GF-D8 (cell line): ENCODE measurements at regions not wholly inside any gene's neighbourhood (a gene's known extent, or its start where the extent isn't known, plus 50 kb on each side); places are given as distances from the start of the nearest gene placed in this dataset.

ENCODE experiments used
- DNase-seq: peaks from one replicate; lab custom pipeline; 2025; lab: John Stamatoyannopoulos, UW

- DNase-seq, result no peak
These were observed 56.5 kb downstream of the CT47B1 start for GRCh38 chrX:120819126-120819525.

GRCh38 chrX:120813982-120814381 lies 61.7 kb downstream of the CT47B1 start:
- no peak for DNase-seq

GRCh38 chrX:120801426-120801825 lies 74.2 kb downstream of the CT47B1 start:
- DNase-seq, result no peak

GRCh38 chrX:120797188-120797851 lies 78.3 kb downstream of the CT47B1 start:
- DNase-seq, result no peak

- no peak for DNase-seq
These were observed 80.4 kb downstream of the CT47B1 start for GRCh38 chrX:120795301-120795700.

- no peak for DNase-seq
These were observed 81.1 kb downstream of the CT47B1 start for GRCh38 chrX:120794525-120794975.

- DNase-seq, result no peak
These were observed 82.6 kb downstream of the CT47B1 start for GRCh38 chrX:120793098-120793497.

GRCh38 chrX:120791013-120791643 lies 84.5 kb downstream of the CT47B1 start:
- DNase-seq, result no peak

GRCh38 chrX:120790552-120790951 lies 85.1 kb downstream of the CT47B1 start:
- no peak for DNase-seq

GRCh38 chrX:120790118-120790517 lies 85.5 kb downstream of the CT47B1 start:
- no peak for DNase-seq

GRCh38 chrX:120781403-120781802 lies 94.3 kb downstream of the CT47B1 start:
- DNase-seq, result no peak

GRCh38 chrX:120775959-120776358 lies 99.7 kb downstream of the CT47B1 start:
- no peak for DNase-seq

GRCh38 chrX:120774606-120775005 lies 101.1 kb downstream of the CT47B1 start:
- DNase-seq, result no peak

- DNase-seq, result no peak
These were observed 101.9 kb downstream of the CT47B1 start for GRCh38 chrX:120773801-120774200.

- no peak for DNase-seq
These were observed 105.9 kb downstream of the CT47B1 start for GRCh38 chrX:120769576-120770341.

GRCh38 chrX:120768681-120769080 lies 107.0 kb downstream of the CT47B1 start:
- no peak for DNase-seq

- DNase-seq, result no peak
These were observed 107.4 kb downstream of the CT47B1 start for GRCh38 chrX:120768254-120768653.

GRCh38 chrX:120763269-120763668 lies 112.4 kb downstream of the CT47B1 start:
- DNase-seq, result no peak

- no peak for DNase-seq
These were observed 113.9 kb downstream of the CT47B1 start for GRCh38 chrX:120761810-120762209.

GRCh38 chrX:120759685-120760084 lies 116.0 kb downstream of the CT47B1 start:
- no peak for DNase-seq

- peak; percentile 48 for DNase-seq
These were observed 120.4 kb downstream of the CT47B1 start for GRCh38 chrX:120755066-120755846.
